ENCODE measurements at regions not wholly inside any gene's neighbourhood (a gene's known extent, or its start where the extent isn't known, plus 50 kb on each side); places are given as distances from the start of the nearest gene placed in this dataset.

- TF ChIP-seq CTCF (conservative IDR thresholded peaks at IDR 0.05; ENCODE audit: low read depth, low read length) (no peak), EZH2 (IDR thresholded peaks at IDR 0.05; ENCODE audit: borderline replicate concordance, low read depth, low read length, poor library complexity, severe bottlenecking) (no peak)
Observed at GRCh38 chr22:27312565-27312964, 489.0 kb downstream of the MN1 start.

Data from A673 (cell line).